ENCODE measurements at regions not wholly inside any gene's neighbourhood (a gene's known extent, or its start where the extent isn't known, plus 50 kb on each side); places are given as distances from the start of the nearest gene placed in this dataset.

DNA sequence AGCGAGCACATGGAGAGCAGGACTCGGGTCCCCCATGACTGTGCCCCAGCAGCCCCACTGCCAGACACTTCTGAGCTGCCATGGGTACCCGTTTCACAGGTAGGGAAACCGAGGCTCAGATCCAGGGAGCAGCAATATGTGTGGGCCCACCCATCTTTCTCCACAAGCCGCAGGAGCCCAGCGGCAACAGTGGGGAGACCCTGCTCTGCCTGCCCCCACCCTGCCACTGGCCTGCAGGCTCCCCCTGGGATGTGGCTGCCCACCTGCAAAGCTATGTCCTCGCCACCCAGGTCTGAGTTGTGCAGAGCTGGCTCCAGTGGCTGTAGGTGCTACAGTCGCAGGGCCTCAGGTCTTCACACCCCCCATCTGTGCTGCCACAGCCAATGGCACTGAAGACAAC, 50.6 kb upstream of the C1QTNF9B start:
- no peak overlapping the region for H3K4me3 ChIP-seq (ENCODE audit: low read depth in 1 of 3, low read length in 3 of 3)

DNA sequence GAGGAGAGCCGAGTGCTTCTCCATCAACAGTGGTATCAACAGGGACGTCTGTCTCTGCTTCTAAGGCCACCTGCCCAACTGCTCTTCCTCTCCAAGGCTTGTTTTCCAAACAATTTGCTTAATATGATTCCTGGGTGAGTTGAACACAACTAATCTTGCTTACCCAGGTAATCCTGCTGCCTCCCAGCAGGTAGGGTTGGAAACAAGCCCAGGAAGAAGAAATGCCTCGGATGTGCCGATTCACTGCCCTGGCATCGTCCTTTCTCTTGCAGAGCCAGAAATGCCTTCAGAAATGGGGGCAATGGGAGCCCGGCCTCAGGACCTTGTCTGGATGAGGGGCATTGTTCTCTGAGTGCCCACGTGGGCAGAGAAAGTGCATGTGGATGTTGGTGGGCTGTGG, 51.9 kb upstream of the C1QTNF9B start:
- DNase-seq (no peak), FAIRE-seq (no peak)
- no peak overlapping the region for H3K27ac ChIP-seq (ENCODE audit: low read depth in 1 of 3, low read length in 2 of 3)
- 56 to 81% (median 59%) methylated on average over 7 of the region's 7 CpGs for WGBS, 3 donors
- no peaks in the 10 kb centered on the region for H3K4me1 ChIP-seq (ENCODE audit: control insufficient read depth in 3 of 3, insufficient read depth in 2 of 3, low read depth in 1 of 3, low read length in 2 of 3)
- H3K36me3 ChIP-seq (ENCODE audit: control insufficient read depth in 3 of 3, insufficient read depth in 2 of 3, low read depth in 1 of 3, low read length in 3 of 3): no peaks in the 10 kb centered on the region
- H3K27me3 ChIP-seq (ENCODE audit: control insufficient read depth in 3 of 3, insufficient read depth in 3 of 3, low read length in 3 of 3): peaks cover 0 to 11% (median 0%) of the 10 kb centered on the region in 3 donors
- H3K4me3 ChIP-seq (ENCODE audit: low read depth in 1 of 3, low read length in 3 of 3): no peak overlapping the region
- H3K9me3 ChIP-seq (ENCODE audit: control insufficient read depth in 2 of 2, insufficient read depth in 1 of 2, low read depth in 1 of 2, low read length in 1 of 2): no peaks in the 10 kb centered on the region

More for the DNA sequence above, 50.6 kb upstream of the C1QTNF9B start:
- no peaks in the 10 kb centered on the region for H3K9me3 ChIP-seq (ENCODE audit: control insufficient read depth in 2 of 2, insufficient read depth in 1 of 2, low read depth in 1 of 2, low read length in 1 of 2)
- DNase-seq (no peak), FAIRE-seq (no peak)
- no peak overlapping the region for H3K27ac ChIP-seq (ENCODE audit: low read depth in 1 of 3, low read length in 2 of 3)
- 82 to 86% (median 82%) methylated on average over 8 of the region's 8 CpGs for WGBS, 3 donors
- no peaks in the 10 kb centered on the region for H3K4me1 ChIP-seq (ENCODE audit: control insufficient read depth in 3 of 3, insufficient read depth in 2 of 3, low read depth in 1 of 3, low read length in 2 of 3)
- no peaks in the 10 kb centered on the region for H3K36me3 ChIP-seq (ENCODE audit: control insufficient read depth in 3 of 3, insufficient read depth in 2 of 3, low read depth in 1 of 3, low read length in 3 of 3)
- H3K27me3 ChIP-seq (ENCODE audit: control insufficient read depth in 3 of 3, insufficient read depth in 3 of 3, low read length in 3 of 3): peaks cover 0 to 11% (median 0%) of the 10 kb centered on the region in 3 donors

DNA sequence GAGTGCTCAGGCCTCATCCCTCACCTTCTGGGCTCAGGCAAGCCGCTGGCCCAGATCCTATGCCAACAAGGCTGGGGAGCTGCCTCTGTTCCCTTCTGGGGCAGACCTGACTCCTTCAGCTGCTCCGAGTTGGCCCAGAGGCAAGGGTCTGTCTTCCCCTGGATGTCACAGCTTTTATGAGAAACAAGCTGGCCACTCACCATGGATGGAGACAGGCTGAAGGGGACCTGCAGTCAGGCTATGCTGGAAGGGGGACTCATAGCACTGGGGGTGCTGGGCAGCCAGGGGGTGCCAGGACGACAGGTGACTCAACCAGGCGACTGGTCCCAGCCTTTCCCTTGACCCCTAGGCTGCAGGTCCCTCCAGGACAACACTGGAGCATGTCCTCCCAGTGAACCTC, 52.4 kb upstream of the C1QTNF9B start:
- no peak for FAIRE-seq
- no peaks in the 10 kb centered on the region for H3K4me1 ChIP-seq (ENCODE audit: control insufficient read depth in 3 of 3, insufficient read depth in 2 of 3, low read depth in 1 of 3, low read length in 2 of 3)
- H3K27ac ChIP-seq (ENCODE audit: low read depth in 1 of 3, low read length in 2 of 3): no peak overlapping the region
- peaks cover 0 to 11% (median 0%) of the 10 kb centered on the region in 3 donors for H3K27me3 ChIP-seq (ENCODE audit: control insufficient read depth in 3 of 3, insufficient read depth in 3 of 3, low read length in 3 of 3)
- H3K9me3 ChIP-seq (ENCODE audit: control insufficient read depth in 2 of 2, insufficient read depth in 1 of 2, low read depth in 1 of 2, low read length in 1 of 2): no peaks in the 10 kb centered on the region
- 79 to 87% (median 85%) methylated on average over 4 of the region's 4 CpGs for WGBS, 3 donors
- H3K4me3 ChIP-seq (ENCODE audit: low read depth in 1 of 3, low read length in 3 of 3): no peak overlapping the region
- H3K36me3 ChIP-seq (ENCODE audit: control insufficient read depth in 3 of 3, insufficient read depth in 2 of 3, low read depth in 1 of 3, low read length in 3 of 3): no peaks in the 10 kb centered on the region
- no peak for DNase-seq

DNA sequence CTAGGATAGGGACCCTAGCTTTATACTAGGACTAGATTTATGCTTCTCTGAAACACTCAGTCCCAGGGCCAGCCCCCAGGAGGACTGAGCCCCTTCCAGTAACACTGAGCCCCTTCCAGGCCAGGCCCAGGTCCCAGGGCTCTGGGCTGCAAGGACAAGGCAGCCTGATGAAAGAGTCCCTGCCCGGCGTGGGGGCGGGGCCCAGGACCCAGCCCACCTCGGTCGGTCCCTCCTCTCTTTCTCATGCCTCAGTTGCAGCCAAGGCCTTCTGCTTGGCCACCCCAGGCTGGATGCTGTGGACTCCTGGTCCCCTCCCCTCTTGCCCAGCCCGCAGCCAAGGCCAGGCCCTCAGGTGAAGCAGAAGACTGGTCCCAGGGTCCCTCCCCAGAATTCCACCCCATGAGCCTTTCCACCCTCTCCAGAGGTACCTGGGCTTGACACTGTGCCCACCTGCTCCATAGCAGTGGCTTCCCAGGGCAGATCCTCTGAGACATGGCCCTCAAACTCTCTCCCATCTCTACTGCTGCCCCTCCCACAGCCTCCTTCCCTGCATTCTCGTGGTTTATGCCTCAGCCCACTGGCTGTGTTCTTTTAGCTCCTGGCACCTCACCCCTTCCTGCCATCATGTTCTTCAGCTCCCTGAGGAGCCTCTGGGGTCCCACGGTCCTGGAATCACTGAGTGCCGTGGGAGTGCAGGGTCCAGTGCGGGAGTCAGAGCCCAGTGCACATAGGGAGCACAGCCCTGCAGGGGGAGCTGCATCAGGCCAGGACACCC, 53.6 kb upstream of the C1QTNF9B start:
- H3K4me3 ChIP-seq (ENCODE audit: low read depth in 1 of 3, low read length in 3 of 3): no peak overlapping the region
- DNase-seq: no peak

DNA sequence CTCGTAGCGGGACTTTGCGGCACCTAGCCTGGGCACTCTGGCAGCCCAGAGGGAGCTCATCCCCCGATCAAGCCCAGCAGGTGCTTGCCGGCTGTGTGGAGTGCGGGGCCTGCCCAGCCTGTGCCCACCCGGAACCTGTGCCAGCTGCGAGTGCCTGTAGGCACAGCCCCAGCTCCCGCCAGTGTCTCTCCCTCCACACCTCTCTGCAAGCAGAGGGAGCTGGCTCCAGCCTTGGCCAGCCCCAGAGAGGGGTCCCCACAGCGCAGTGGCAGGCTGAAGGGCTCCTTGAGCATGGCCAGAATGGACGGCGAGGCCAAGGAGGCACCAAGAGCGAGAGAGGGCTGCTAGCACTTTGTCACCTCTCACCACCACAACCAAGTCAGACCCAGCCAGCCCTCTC, 55.5 kb upstream of the C1QTNF9B start:
- Histone ChIP-seq H3K9me3 (ENCODE audit: control insufficient read depth in 2 of 2, insufficient read depth in 1 of 2, low read depth in 1 of 2, low read length in 1 of 2) (no peaks in the 10 kb centered on the region), H3K27ac (ENCODE audit: low read depth in 1 of 3, low read length in 2 of 3) (no peak overlapping the region), H3K27me3 (ENCODE audit: control insufficient read depth in 3 of 3, insufficient read depth in 3 of 3, low read length in 3 of 3) (no peaks in the 10 kb centered on the region), H3K4me1 (ENCODE audit: control insufficient read depth in 3 of 3, insufficient read depth in 2 of 3, low read depth in 1 of 3, low read length in 2 of 3) (peaks cover 0 to 8% (median 0%) of the 10 kb centered on the region in 3 donors), H3K36me3 (ENCODE audit: control insufficient read depth in 3 of 3, insufficient read depth in 2 of 3, low read depth in 1 of 3, low read length in 3 of 3) (no peaks in the 10 kb centered on the region), H3K4me3 (ENCODE audit: low read depth in 1 of 3, low read length in 3 of 3) (no peak overlapping the region)
- DNase-seq (no peak), FAIRE-seq (no peak)
- 93 to 96% (median 95%) methylated on average over 10 to 13 of the region's 13 CpGs for WGBS, 3 donors

More for the DNA sequence above, 53.6 kb upstream of the C1QTNF9B start:
- H3K4me1 ChIP-seq (ENCODE audit: control insufficient read depth in 3 of 3, insufficient read depth in 2 of 3, low read depth in 1 of 3, low read length in 2 of 3): peaks cover 0 to 4% (median 0%) of the 10 kb centered on the region in 3 donors
- 81 to 88% (median 83%) methylated on average over 9 to 10 of the region's 10 CpGs for WGBS, 3 donors
- H3K36me3 ChIP-seq (ENCODE audit: control insufficient read depth in 3 of 3, insufficient read depth in 2 of 3, low read depth in 1 of 3, low read length in 3 of 3): no peaks in the 10 kb centered on the region
- FAIRE-seq: no peak
- peaks cover 0 to 5% (median 0%) of the 10 kb centered on the region in 3 donors for H3K27me3 ChIP-seq (ENCODE audit: control insufficient read depth in 3 of 3, insufficient read depth in 3 of 3, low read length in 3 of 3)
- no peak overlapping the region for H3K27ac ChIP-seq (ENCODE audit: low read depth in 1 of 3, low read length in 2 of 3)
- H3K9me3 ChIP-seq (ENCODE audit: control insufficient read depth in 2 of 2, insufficient read depth in 1 of 2, low read depth in 1 of 2, low read length in 1 of 2): no peaks in the 10 kb centered on the region

DNA sequence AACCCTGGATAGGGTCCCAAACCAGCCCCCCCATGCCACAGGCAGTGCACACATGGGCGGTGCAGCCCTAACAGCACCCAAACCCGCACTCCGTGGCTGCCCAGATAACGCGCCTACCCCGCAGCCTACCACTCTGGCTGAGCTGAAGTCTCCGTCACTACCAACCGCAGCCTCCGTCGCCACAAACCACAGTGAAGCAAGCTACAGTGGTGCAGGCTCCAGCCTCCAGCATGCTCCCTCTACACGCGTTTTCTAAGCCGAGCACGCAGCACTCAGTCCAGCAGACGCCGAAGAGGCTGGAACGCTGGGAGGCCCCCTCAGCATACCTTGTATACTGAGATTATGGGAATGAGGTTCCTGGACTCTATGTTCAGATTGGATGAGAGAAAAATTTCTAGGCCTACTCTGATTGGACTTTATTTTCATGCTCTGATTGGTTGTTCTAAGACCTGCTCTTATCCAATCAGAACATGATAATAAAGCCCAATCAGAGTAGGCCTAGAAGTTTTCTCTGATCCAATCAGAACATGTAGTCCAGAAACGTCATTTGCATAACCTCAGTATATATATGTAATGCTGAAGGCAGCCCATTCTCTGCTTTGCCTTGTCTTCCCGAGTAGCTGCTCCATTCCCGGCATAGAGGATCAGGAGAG, 56.7 kb upstream of the C1QTNF9B start:
- Histone ChIP-seq H3K4me1 (ENCODE audit: control insufficient read depth in 3 of 3, insufficient read depth in 2 of 3, low read depth in 1 of 3, low read length in 2 of 3) (peaks cover 0 to 8% (median 0%) of the 10 kb centered on the region in 3 donors), H3K4me3 (ENCODE audit: low read depth in 1 of 3, low read length in 3 of 3) (no peak overlapping the region), H3K9me3 (ENCODE audit: control insufficient read depth in 2 of 2, insufficient read depth in 1 of 2, low read depth in 1 of 2, low read length in 1 of 2) (no peaks in the 10 kb centered on the region), H3K27me3 (ENCODE audit: control insufficient read depth in 3 of 3, insufficient read depth in 3 of 3, low read length in 3 of 3) (no peaks in the 10 kb centered on the region), H3K36me3 (ENCODE audit: control insufficient read depth in 3 of 3, insufficient read depth in 2 of 3, low read depth in 1 of 3, low read length in 3 of 3) (no peaks in the 10 kb centered on the region), H3K27ac (ENCODE audit: low read depth in 1 of 3, low read length in 2 of 3) (no peak overlapping the region)
- no peak for DNase-seq
- no peak for FAIRE-seq
- WGBS, 3 donors: 86 to 92% (median 87%) methylated on average over 20 of the region's 20 CpGs

DNA sequence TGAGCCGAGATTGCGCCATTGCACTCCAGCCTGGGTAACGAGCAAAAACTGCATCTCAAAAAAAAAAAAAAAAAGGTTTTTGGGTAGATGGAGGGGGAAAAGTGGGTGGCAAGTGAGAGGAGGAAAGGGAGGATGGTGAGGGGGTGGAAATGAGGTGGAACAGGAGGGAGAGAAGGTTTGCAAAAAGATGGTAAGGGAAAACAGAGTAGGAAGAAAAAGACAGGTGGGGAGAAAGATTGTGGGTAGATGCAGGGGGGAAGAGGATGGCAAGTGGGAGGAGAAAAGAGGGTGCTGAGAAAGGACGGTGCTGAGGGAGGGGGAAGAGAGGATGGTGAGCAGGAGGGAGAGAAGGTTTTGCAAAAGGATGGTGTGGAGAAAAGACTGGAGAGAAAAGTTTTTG, 57.8 kb upstream of the C1QTNF9B start:
- Histone ChIP-seq H3K9me3 (ENCODE audit: control insufficient read depth in 2 of 2, insufficient read depth in 1 of 2, low read depth in 1 of 2, low read length in 1 of 2) (no peaks in the 10 kb centered on the region), H3K36me3 (ENCODE audit: control insufficient read depth in 3 of 3, insufficient read depth in 2 of 3, low read depth in 1 of 3, low read length in 3 of 3) (no peaks in the 10 kb centered on the region), H3K4me1 (ENCODE audit: control insufficient read depth in 3 of 3, insufficient read depth in 2 of 3, low read depth in 1 of 3, low read length in 2 of 3) (peaks cover 0 to 8% (median 0%) of the 10 kb centered on the region in 3 donors), H3K27ac (ENCODE audit: low read depth in 1 of 3, low read length in 2 of 3) (no peak overlapping the region), H3K27me3 (ENCODE audit: control insufficient read depth in 3 of 3, insufficient read depth in 3 of 3, low read length in 3 of 3) (no peaks in the 10 kb centered on the region), H3K4me3 (ENCODE audit: low read depth in 1 of 3, low read length in 3 of 3) (no peak overlapping the region)
- FAIRE-seq: no peak
- WGBS, 3 donors: 79 to 89% (median 83%) methylated on average over 4 of the region's 4 CpGs
- DNase-seq: no peak

DNA sequence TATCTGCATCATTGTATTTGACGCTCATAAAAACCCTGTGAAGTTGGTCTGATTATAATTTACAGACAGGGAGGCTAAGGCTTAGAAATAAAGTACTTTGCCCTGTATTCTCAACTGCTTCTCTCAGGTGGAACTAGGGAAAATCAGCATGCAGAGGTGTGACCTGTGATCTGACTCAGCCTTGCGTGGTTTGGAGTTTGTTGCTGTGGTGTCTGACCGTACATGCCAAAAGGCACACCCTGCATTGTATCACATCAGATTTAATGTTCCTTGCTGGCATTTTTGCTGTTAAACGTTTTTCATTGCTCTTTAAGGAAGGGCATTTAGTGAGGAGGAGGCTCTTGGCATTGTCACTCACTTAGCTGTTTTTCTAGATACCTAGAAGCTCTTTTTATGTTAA, 58.8 kb upstream of the C1QTNF9B start:
- Histone ChIP-seq H3K36me3 (ENCODE audit: control insufficient read depth in 3 of 3, insufficient read depth in 2 of 3, low read depth in 1 of 3, low read length in 3 of 3) (no peaks in the 10 kb centered on the region), H3K4me1 (ENCODE audit: control insufficient read depth in 3 of 3, insufficient read depth in 2 of 3, low read depth in 1 of 3, low read length in 2 of 3) (peaks cover 0 to 8% (median 0%) of the 10 kb centered on the region in 3 donors), H3K27ac (ENCODE audit: low read depth in 1 of 3, low read length in 2 of 3) (no peak overlapping the region), H3K9me3 (ENCODE audit: control insufficient read depth in 2 of 2, insufficient read depth in 1 of 2, low read depth in 1 of 2, low read length in 1 of 2) (no peaks in the 10 kb centered on the region), H3K4me3 (ENCODE audit: low read depth in 1 of 3, low read length in 3 of 3) (no peak overlapping the region), H3K27me3 (ENCODE audit: control insufficient read depth in 3 of 3, insufficient read depth in 3 of 3, low read length in 3 of 3) (no peaks in the 10 kb centered on the region)
- DNase-seq (peak; percentile 77 to 84), FAIRE-seq (no peak)
- WGBS, 3 donors: 6 to 35% (median 12%) methylated on average over 4 of the region's 4 CpGs

All from small intestine (tissue), 7 donors.